ENCODE measurements at regions not wholly inside any gene's neighbourhood (a gene's known extent, or its start where the extent isn't known, plus 50 kb on each side); places are given as distances from the start of the nearest gene placed in this dataset.

DNA sequence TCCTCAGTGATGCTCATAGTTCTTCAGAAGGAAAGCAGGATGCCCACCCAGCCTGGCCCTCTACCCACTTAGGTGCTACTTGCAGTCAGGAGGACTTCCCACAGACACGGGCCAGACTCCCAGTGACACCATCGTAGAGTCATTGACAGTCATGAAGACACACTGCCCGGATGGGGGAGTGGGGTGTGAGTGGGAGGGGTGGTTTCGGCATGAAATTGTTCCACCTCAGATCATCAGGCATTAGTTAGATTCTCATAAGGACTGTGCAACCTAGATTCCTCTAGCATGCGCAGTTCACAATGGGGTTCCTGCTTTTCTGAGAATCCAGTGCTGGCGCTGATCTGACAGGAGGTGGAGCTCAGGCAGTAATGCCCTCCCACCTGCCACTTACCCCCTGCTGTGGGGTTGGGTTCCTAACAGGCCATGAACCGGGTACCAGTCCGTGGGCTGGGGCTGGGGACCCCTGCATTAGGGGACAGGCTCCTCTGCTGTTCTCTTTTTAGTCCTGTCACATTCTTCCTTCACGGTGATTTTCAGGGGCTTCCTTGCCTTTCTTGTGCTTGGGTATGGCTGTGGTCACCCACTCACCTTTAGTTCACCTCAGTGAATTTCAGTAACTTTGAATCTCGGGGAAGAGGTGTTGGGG lies 88.2 kb upstream of the ANKRD55 start:
- TF ChIP-seq, protein P1, sequence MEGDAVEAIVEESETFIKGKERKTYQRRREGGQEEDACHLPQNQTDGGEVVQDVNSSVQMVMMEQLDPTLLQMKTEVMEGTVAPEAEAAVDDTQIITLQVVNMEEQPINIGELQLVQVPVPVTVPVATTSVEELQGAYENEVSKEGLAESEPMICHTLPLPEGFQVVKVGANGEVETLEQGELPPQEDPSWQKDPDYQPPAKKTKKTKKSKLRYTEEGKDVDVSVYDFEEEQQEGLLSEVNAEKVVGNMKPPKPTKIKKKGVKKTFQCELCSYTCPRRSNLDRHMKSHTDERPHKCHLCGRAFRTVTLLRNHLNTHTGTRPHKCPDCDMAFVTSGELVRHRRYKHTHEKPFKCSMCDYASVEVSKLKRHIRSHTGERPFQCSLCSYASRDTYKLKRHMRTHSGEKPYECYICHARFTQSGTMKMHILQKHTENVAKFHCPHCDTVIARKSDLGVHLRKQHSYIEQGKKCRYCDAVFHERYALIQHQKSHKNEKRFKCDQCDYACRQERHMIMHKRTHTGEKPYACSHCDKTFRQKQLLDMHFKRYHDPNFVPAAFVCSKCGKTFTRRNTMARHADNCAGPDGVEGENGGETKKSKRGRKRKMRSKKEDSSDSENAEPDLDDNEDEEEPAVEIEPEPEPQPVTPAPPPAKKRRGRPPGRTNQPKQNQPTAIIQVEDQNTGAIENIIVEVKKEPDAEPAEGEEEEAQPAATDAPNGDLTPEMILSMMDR (IDR thresholded peaks at IDR 0.05), result no peak
- intact Hi-C loops (cut with DNase I), result no loop called here
- Histone ChIP-seq H3K4me3 (no peak overlapping the region), H3K9me3 (no peaks in the 10 kb centered on the region), H3K4me1 (peaks cover 4% of the 10 kb centered on the region), H3K36me3 (no peaks in the 10 kb centered on the region), H3K27ac (no peak overlapping the region), H3K27me3 (no peaks in the 10 kb centered on the region)
- DNase-seq (no peak), ATAC-seq (no peak)

DNA sequence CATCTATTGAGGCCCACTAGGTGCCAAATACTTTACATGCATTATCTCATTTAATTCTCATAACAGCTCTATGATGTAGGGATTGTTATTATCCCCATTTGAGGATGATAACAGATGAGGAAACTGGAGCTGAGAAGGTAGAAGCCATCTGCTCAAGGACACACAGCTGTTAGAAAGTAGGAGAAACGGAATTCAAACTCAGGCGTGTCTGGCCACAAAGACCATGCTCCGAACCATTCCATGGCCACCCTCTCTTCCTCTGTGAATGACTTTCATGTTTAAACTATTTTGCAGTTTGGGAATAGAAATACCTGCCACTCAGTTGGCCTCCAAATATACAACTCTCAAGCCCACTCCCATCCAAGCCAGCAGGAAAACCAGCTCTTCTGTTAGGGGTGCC lies 87.6 kb upstream of the ANKRD55 start:
- ATAC-seq, result no peak
- TF ChIP-seq, protein P1 (IDR thresholded peaks at IDR 0.05), result no peak
- intact Hi-C loops (cut with DNase I), result no loop called here
- no peak for DNase-seq
- Histone ChIP-seq H3K4me1 (peaks cover 4% of the 10 kb centered on the region), H3K36me3 (no peaks in the 10 kb centered on the region), H3K27ac (no peak overlapping the region), H3K4me3 (no peak overlapping the region), H3K9me3 (no peaks in the 10 kb centered on the region), H3K27me3 (no peaks in the 10 kb centered on the region)

DNA sequence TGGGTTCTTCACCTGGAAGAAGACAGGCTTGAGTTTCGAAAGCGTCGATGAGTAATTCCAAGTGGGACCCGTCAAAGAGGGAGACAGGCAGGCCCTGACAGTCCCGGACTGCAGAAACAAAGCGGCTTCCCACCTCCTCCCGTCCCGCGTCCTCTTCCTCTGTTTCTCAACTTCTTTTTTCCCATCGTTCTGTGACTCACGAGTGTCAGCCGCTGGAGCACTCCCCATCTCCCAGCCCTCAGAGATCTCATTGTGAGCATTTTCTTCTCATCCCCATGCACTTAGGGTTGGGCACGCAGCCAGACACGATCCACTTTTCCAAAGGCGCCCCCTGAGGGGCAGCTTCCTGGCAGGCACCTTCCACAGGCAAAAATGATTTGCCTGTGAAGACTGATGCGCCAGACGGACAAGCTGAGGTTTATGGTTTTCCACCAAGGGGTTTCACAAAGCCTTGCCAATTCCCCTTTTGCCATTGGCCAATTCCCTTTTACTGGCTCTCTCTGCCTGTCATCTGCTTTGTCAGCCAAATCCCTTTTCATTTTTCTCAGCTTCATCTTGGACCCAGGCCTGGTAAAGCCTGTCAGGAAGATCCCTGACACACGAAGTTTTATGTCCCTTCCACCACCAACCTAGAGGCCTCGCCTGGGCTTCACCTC lies 86.5 kb upstream of the ANKRD55 start:
- no peak overlapping the region for H3K4me3 ChIP-seq
- TF ChIP-seq, protein P1 (IDR thresholded peaks at IDR 0.05), result no peak
- DNase-seq (no peak), ATAC-seq (peak; percentile 68)
- H3K27me3 ChIP-seq, result no peaks in the 10 kb centered on the region
- peak overlapping the region; percentile 33 for H3K27ac ChIP-seq
- H3K4me1 ChIP-seq, result peaks cover 4% of the 10 kb centered on the region
- intact Hi-C loops (cut with DNase I), result no loop called here
- H3K9me3 ChIP-seq, result no peaks in the 10 kb centered on the region
- H3K36me3 ChIP-seq, result no peaks in the 10 kb centered on the region

DNA sequence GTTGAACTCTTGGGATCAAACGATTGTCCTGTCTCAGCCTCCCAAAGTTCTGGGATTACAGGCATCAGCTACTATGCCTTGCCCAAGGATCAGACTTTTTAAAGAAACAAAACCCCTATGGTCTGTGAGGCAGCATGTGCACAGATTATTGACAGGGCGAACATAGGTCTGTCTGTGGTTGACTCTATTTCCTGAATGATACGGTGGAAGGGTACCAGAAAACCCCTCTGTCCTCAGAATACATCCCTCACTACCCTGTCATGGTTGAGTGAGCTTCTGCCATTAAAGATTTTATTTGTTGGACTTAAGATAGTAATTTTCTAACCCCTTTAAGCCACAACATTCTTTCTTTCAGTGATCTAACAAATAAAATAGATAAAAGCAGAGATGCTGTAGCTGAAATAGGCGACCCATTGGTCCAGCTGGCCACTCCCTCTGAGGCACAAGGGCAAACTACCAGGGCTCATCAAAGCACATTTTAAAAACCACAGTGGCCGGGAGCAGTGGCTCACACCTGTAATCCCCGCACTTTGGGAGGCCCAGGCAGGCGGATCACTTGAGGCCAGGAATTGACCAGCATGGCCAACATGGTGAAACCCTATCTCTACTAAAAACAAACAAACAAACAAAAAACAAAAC lies 84.9 kb upstream of the ANKRD55 start:
- no peak overlapping the region for H3K27ac ChIP-seq
- intact Hi-C loops (cut with DNase I), result no loop called here
- DNase-seq (no peak), ATAC-seq (no peak)
- no peaks in the 10 kb centered on the region for H3K9me3 ChIP-seq
- no peaks in the 10 kb centered on the region for H3K36me3 ChIP-seq
- H3K4me1 ChIP-seq, result peaks cover 4% of the 10 kb centered on the region
- TF ChIP-seq, protein P1 (IDR thresholded peaks at IDR 0.05), result no peak
- no peaks in the 10 kb centered on the region for H3K27me3 ChIP-seq
- H3K4me3 ChIP-seq, result no peak overlapping the region

DNA sequence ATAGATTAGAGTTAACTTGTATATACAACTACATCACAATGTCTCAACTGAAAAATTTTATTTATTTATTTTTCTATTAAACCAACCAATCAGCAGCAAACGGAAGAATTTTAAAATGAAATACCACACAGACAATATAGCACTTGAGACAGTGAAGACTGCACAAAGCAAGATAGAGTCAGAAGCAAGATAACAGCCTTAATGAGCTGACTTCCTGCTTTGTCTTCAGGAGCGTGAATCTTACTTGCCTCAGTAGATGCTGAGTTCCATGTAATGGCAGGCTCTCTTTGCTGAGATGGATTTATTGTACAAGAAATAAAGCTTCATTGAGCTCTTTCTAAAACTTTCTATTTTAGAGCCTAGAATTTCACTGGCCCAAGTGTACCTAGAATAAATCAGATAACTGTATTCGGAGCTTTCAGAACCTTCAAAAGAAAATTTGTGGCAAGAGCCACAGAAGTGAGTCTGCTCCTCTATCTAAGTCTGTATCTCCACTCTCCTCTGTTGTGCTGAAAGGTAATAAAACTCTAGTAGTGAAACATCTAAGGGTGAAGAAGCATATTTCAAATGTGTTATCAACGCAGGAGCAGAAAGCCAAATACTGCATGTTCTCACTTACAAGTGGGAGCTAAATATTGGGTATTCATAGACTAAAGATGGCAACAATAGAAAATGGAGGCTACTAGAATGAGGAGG lies 83.3 kb upstream of the ANKRD55 start:
- Histone ChIP-seq H3K4me1 (peaks cover 4% of the 10 kb centered on the region), H3K9me3 (no peaks in the 10 kb centered on the region), H3K4me3 (no peak overlapping the region), H3K27ac (no peak overlapping the region), H3K27me3 (no peaks in the 10 kb centered on the region), H3K36me3 (no peaks in the 10 kb centered on the region)
- intact Hi-C loops (cut with DNase I), result no loop called here
- TF ChIP-seq, protein P1 (IDR thresholded peaks at IDR 0.05), result no peak
- ATAC-seq (no peak), DNase-seq (no peak)

Data from upper lobe of right lung (tissue), 1 donor.